ENCODE measurements at regions not wholly inside any gene's neighbourhood (a gene's known extent, or its start where the extent isn't known, plus 50 kb on each side); places are given as distances from the start of the nearest gene placed in this dataset.

DNA sequence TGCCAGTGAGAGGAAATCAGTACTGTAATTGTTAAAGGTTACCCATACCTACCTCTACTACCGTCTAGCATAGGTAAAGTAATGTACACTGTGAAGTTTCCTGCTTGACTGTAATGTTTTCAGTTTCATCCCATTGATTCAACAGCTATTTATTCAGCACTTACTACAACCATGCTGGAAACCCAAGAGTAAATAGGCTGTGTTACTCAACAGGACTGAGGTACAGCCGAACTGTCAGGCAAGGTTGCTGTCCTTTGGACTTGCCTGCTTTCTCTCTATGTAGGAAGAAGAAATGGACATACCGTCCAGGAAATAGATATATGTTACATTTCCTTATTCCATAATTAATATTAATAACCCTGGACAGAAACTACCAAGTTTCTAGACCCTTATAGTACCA lies 265.5 kb downstream of the NR2F2 start (continued):
- TF ChIP-seq, protein P1, sequence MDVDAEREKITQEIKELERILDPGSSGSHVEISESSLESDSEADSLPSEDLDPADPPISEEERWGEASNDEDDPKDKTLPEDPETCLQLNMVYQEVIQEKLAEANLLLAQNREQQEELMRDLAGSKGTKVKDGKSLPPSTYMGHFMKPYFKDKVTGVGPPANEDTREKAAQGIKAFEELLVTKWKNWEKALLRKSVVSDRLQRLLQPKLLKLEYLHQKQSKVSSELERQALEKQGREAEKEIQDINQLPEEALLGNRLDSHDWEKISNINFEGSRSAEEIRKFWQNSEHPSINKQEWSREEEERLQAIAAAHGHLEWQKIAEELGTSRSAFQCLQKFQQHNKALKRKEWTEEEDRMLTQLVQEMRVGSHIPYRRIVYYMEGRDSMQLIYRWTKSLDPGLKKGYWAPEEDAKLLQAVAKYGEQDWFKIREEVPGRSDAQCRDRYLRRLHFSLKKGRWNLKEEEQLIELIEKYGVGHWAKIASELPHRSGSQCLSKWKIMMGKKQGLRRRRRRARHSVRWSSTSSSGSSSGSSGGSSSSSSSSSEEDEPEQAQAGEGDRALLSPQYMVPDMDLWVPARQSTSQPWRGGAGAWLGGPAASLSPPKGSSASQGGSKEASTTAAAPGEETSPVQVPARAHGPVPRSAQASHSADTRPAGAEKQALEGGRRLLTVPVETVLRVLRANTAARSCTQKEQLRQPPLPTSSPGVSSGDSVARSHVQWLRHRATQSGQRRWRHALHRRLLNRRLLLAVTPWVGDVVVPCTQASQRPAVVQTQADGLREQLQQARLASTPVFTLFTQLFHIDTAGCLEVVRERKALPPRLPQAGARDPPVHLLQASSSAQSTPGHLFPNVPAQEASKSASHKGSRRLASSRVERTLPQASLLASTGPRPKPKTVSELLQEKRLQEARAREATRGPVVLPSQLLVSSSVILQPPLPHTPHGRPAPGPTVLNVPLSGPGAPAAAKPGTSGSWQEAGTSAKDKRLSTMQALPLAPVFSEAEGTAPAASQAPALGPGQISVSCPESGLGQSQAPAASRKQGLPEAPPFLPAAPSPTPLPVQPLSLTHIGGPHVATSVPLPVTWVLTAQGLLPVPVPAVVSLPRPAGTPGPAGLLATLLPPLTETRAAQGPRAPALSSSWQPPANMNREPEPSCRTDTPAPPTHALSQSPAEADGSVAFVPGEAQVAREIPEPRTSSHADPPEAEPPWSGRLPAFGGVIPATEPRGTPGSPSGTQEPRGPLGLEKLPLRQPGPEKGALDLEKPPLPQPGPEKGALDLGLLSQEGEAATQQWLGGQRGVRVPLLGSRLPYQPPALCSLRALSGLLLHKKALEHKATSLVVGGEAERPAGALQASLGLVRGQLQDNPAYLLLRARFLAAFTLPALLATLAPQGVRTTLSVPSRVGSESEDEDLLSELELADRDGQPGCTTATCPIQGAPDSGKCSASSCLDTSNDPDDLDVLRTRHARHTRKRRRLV (CRISPR knock-in tag; IDR thresholded peaks at IDR 0.05), result no peak
- TF ChIP-seq, protein P2, sequence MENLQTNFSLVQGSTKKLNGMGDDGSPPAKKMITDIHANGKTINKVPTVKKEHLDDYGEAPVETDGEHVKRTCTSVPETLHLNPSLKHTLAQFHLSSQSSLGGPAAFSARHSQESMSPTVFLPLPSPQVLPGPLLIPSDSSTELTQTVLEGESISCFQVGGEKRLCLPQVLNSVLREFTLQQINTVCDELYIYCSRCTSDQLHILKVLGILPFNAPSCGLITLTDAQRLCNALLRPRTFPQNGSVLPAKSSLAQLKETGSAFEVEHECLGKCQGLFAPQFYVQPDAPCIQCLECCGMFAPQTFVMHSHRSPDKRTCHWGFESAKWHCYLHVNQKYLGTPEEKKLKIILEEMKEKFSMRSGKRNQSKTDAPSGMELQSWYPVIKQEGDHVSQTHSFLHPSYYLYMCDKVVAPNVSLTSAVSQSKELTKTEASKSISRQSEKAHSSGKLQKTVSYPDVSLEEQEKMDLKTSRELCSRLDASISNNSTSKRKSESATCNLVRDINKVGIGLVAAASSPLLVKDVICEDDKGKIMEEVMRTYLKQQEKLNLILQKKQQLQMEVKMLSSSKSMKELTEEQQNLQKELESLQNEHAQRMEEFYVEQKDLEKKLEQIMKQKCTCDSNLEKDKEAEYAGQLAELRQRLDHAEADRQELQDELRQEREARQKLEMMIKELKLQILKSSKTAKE (CRISPR knock-in tag; IDR thresholded peaks at IDR 0.05; ENCODE audit: borderline replicate concordance), result no peak
- no peak for TF ChIP-seq GPN1 (CRISPR knock-in tag; IDR thresholded peaks at IDR 0.05; ENCODE audit: borderline replicate concordance)
- TF ChIP-seq, protein P3, sequence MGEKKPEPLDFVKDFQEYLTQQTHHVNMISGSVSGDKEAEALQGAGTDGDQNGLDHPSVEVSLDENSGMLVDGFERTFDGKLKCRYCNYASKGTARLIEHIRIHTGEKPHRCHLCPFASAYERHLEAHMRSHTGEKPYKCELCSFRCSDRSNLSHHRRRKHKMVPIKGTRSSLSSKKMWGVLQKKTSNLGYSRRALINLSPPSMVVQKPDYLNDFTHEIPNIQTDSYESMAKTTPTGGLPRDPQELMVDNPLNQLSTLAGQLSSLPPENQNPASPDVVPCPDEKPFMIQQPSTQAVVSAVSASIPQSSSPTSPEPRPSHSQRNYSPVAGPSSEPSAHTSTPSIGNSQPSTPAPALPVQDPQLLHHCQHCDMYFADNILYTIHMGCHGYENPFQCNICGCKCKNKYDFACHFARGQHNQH (CRISPR knock-in tag; IDR thresholded peaks at IDR 0.05), result peak; percentile 59; the same call in 1 of the 2 replicates
- TF ChIP-seq GATAD1 (CRISPR knock-in tag; IDR thresholded peaks at IDR 0.05), result no peak
- TF ChIP-seq, protein P4, sequence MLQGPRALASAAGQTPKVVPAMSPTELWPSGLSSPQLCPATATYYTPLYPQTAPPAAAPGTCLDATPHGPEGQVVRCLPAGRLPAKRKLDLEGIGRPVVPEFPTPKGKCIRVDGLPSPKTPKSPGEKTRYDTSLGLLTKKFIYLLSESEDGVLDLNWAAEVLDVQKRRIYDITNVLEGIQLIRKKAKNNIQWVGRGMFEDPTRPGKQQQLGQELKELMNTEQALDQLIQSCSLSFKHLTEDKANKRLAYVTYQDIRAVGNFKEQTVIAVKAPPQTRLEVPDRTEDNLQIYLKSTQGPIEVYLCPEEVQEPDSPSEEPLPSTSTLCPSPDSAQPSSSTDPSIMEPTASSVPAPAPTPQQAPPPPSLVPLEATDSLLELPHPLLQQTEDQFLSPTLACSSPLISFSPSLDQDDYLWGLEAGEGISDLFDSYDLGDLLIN (CRISPR knock-in tag; IDR thresholded peaks at IDR 0.05; ENCODE audit: borderline replicate concordance), result no peak
- no peak for TF ChIP-seq ZNF329 (CRISPR knock-in tag; IDR thresholded peaks at IDR 0.05; ENCODE audit: low read depth)
- no peak for TF ChIP-seq KLF6 (CRISPR knock-in tag; IDR thresholded peaks at IDR 0.05)
- TF ChIP-seq KDM5A (IDR thresholded peaks at IDR 0.05; ENCODE audit: borderline replicate concordance, low read length), result no peak
- TF ChIP-seq RARA (CRISPR knock-in tag; IDR thresholded peaks at IDR 0.05), result peak; percentile 23; the same call in 1 of the 2 replicates

All from HepG2 (cell line).